K562 (cell line): ENCODE measurements at regions not wholly inside any gene's neighbourhood (a gene's known extent, or its start where the extent isn't known, plus 50 kb on each side); places are given as distances from the start of the nearest gene placed in this dataset.

Experiments used
- ATAC-seq: fragments of 200-7000 bp; cut with Tn5 transposase; 3 replicates; pipeline ENCODE4 v1.9.1; 2020; ENCODE audit warnings: moderate library complexity
- BruUV-seq: library from RNA; stranded (reverse); fragments of 400-500 nt; replicated peaks from 2 replicates; lab custom pipeline; 2021; lab: Mats Ljungman, UMichigan
- CTCF ChIA-PET: fragments of 300-600 bp; formaldehyde crosslinking; extraction: SDS; loops from one replicate; lab custom pipeline; 2021; ENCODE audit warnings: low intra/inter-chr PET ratio; lab: Yijun Ruan, JAX
- POLR2A ChIA-PET: fragments of 300-600, 350-650 bp; sonication (Branson Sonifier 250); formaldehyde crosslinking; extraction: SDS; loops from one replicate; lab custom pipeline; 2021; ENCODE audit warnings: antibody characterized with exemption, inconsistent platforms; lab: Yijun Ruan, JAX
- DNase-seq, 4 experiments: peaks; one replicate each; pipeline versions ENCODE4 v3.0.0 to v3.0.0-alpha.2; 2011 to 2018; ENCODE audit warnings: low spot score in 3 of 4, mixed read lengths in 3 of 4; ENCODE audit errors: extremely low read depth in 1 of 4
- FAIRE-seq: peaks from 2 replicates; lab custom pipeline; 2011; peaks lifted over from hg19 to GRCh38; lab: Jason Lieb, UNC
- H2AFZ ChIP-seq: 2 replicates; pipeline ENCODE4 v1.6.0; 2011; ENCODE audit warnings: low read depth, low read length, control low read depth, inconsistent platforms
- H3K27ac ChIP-seq: fragments of 200-600 bp; 3 replicates; pipeline ENCODE4 v1.8.0; 2011; ENCODE audit warnings: low read depth, mild to moderate bottlenecking, control low read depth, inconsistent platforms, low read length, moderate library complexity, mixed read lengths; ENCODE audit errors: extremely low read depth
- H3K27me3 ChIP-seq, 2 experiments: fragments of 300-600 bp in 1 of 2; 2 replicates in 1 of 2; 3 replicates in 1 of 2; pipeline versions ENCODE4 v1.6.0 to v1.8.0; 2011; ENCODE audit warnings: inconsistent platforms in 2 of 2, low read length in 2 of 2, mild to moderate bottlenecking in 1 of 2, mixed read lengths in 1 of 2, moderate library complexity in 1 of 2; ENCODE audit not compliant: control insufficient read depth in 2 of 2, insufficient read depth in 2 of 2
- H3K36me3 ChIP-seq: fragments of 300-600 bp; 3 replicates; pipeline ENCODE4 v1.8.0; 2011; ENCODE audit warnings: mild to moderate bottlenecking, low read length, inconsistent platforms; ENCODE audit not compliant: control insufficient read depth, insufficient read depth
- H3K4me1 ChIP-seq, 2 experiments: fragments of 200-600 bp in 1 of 2; replicated peaks in 1 of 2; 2 replicates in 1 of 2; 3 replicates in 1 of 2; pipeline versions ENCODE4 v1.5.1 to v1.8.0; 2011; ENCODE audit warnings: inconsistent platforms in 2 of 2, low read length in 2 of 2, mild to moderate bottlenecking in 1 of 2, mixed read lengths in 1 of 2, moderate library complexity in 1 of 2; ENCODE audit not compliant: control insufficient read depth in 2 of 2, insufficient read depth in 2 of 2
- H3K4me2 ChIP-seq: 2 replicates; pipeline ENCODE4 v1.6.1; 2011; ENCODE audit warnings: low read length, control low read depth, inconsistent platforms, mixed read lengths; ENCODE audit not compliant: insufficient read depth
- H3K4me3 ChIP-seq: fragments of 200-600 bp; sonication (generic), shearing (Covaris generic); 2 replicates; pipeline ENCODE4 v1.5.1; 2016; ENCODE audit warnings: control low read depth, inconsistent platforms
- H3K79me2 ChIP-seq: fragments of 200-600 bp; 3 replicates; pipeline ENCODE4 v1.8.0; 2011; ENCODE audit warnings: low read length, inconsistent platforms; ENCODE audit not compliant: control insufficient read depth, insufficient read depth
- H3K9ac ChIP-seq, 2 experiments: 2 replicates each; pipeline versions ENCODE4 v1.6.0 to v1.6.1; 2011; ENCODE audit warnings: low read depth in 2 of 2, low read length in 2 of 2, control low read depth in 1 of 2, inconsistent platforms in 1 of 2, mild to moderate bottlenecking in 1 of 2, mixed read lengths in 1 of 2; ENCODE audit not compliant: insufficient read depth in 1 of 2
- H3K9me1 ChIP-seq: one replicate; pipeline ENCODE4 v1.6.0; 2011; ENCODE audit warnings: inconsistent platforms, mild to moderate bottlenecking, low read length, moderate library complexity; ENCODE audit not compliant: control insufficient read depth, insufficient read depth
- H3K9me3 ChIP-seq: replicated peaks from 2 replicates; pipeline ENCODE4 v1.5.1; 2011; ENCODE audit warnings: low read depth, low read length, inconsistent platforms; ENCODE audit not compliant: control insufficient read depth, insufficient read depth
- H4K20me1 ChIP-seq: replicated peaks from 2 replicates; pipeline ENCODE4 v1.6.1; 2011; ENCODE audit warnings: low read length, inconsistent platforms, mixed read lengths; ENCODE audit not compliant: control insufficient read depth, insufficient read depth
- ETV1 ChIP-seq: fragments of 450-650 bp; conservative IDR thresholded peaks from 2 replicates; pipeline ENCODE4 v1.6.1; 2016; ENCODE audit warnings: missing genetic modification characterization, control low read depth, low read depth, missing compliant biosample characterization
- FOS ChIP-seq: IDR thresholded peaks from 3 replicates; pipeline ENCODE4 v1.6.1; 2011; ENCODE audit not compliant: insufficient read length; ENCODE audit errors: extremely low read depth
- HMBOX1 ChIP-seq: sonication (generic); IDR thresholded peaks from 2 replicates; pipeline ENCODE4 v1.6.1; 2016
- ID3 ChIP-seq, 2 experiments: fragments of 250-450 bp in 1 of 2; fragments of 450-650 bp in 1 of 2; sonication (Bioruptor Pico) in 1 of 2; IDR thresholded peaks; 2 replicates each; pipeline versions ENCODE4 v1.6.1 to v1.8.0; 2016 to 2021; ENCODE audit warnings: mild to moderate bottlenecking in 2 of 2, moderate library complexity in 2 of 2, missing compliant biosample characterization in 1 of 2, missing genetic modification characterization in 1 of 2
- KLF16 ChIP-seq: IDR thresholded peaks from 2 replicates; pipeline ENCODE4 v1.6.1; 2016; ENCODE audit warnings: antibody characterized with exemption
- MAFG ChIP-seq: fragments of 450-650 bp; conservative IDR thresholded peaks from 2 replicates; pipeline ENCODE4 v1.6.1; 2016; ENCODE audit warnings: missing genetic modification characterization, missing compliant biosample characterization
- POLR2B ChIP-seq: fragments of 450-650 bp; IDR thresholded peaks from 2 replicates; pipeline ENCODE4 v1.6.1; 2018; ENCODE audit warnings: low read depth; ENCODE audit not compliant: partially characterized antibody
- SMAD3 ChIP-seq: fragments of 450-650 bp; formaldehyde crosslinking; conservative IDR thresholded peaks from 2 replicates; pipeline ENCODE4 v1.4.0; 2020; ENCODE audit warnings: mild to moderate bottlenecking
- TOE1 ChIP-seq, 2 experiments: fragments of 450-650 bp in 1 of 2; sonication (generic) in 1 of 2; formaldehyde crosslinking in 1 of 2; IDR thresholded peaks; 2 replicates each; pipeline versions ENCODE4 v1.7.1 to v1.8.0; 2016 to 2022; ENCODE audit warnings: borderline replicate concordance in 2 of 2, mild to moderate bottlenecking in 2 of 2, antibody characterized with exemption in 1 of 2, inconsistent platforms in 1 of 2, low read depth in 1 of 2, missing genetic modification reagents in 1 of 2, moderate library complexity in 1 of 2
- ZFP1 ChIP-seq: fragments of 450-650 bp; formaldehyde crosslinking; IDR thresholded peaks from 2 replicates; pipeline ENCODE4 v1.4.0; 2020; ENCODE audit warnings: mild to moderate bottlenecking, mixed read lengths
- ZNF143 ChIP-seq: sonication (generic); formaldehyde crosslinking; IDR thresholded peaks from 2 replicates; pipeline ENCODE4 v1.9.0; 2022; ENCODE audit warnings: mild to moderate bottlenecking, missing genetic modification reagents
- ZNF431 ChIP-seq: sonication (generic); formaldehyde crosslinking; IDR thresholded peaks from 2 replicates; pipeline ENCODE4 v1.8.0; 2022; ENCODE audit warnings: mild to moderate bottlenecking, missing genetic modification reagents
- ZNF695 ChIP-seq: fragments of 450-650 bp; formaldehyde crosslinking; IDR thresholded peaks from 2 replicates; pipeline ENCODE4 v1.4.0; 2020; ENCODE audit warnings: mild to moderate bottlenecking, moderate library complexity
- ZNF77 ChIP-seq: fragments of 250-450 bp; sonication (Bioruptor Pico); IDR thresholded peaks from 2 replicates; pipeline ENCODE4 v1.5.0; 2020
- WGBS: fragments of 100-300 bp; shearing (Covaris generic); methylation state at CpG from one replicate; pipeline ENCODE4 v1.1.6; 2016; ENCODE audit warnings: low coverage, mixed read lengths; ENCODE audit not compliant: insufficient coverage; ENCODE audit errors: missing lambda C conversion rate; 5-methylcytosine and 5-hydroxymethylcytosine counted together
- in situ Hi-C: fragments of 300-500 bp; cut with MboI; formaldehyde crosslinking; loops from 4 replicates; pipeline ENCODE4 v1.15.0; 2018; ENCODE audit warnings: inconsistent platforms, mixed read lengths
- intact Hi-C: fragments of 100-400 bp; cut with micrococcal nuclease; formaldehyde crosslinking; loops from 2 replicates; pipeline ENCODE4 v1.14.2; 2022

GRCh38 chr4:34221986-34222385, 2022.3 kb downstream of the ARAP2 start:
- H3K27me3 ChIP-seq = no peaks in the 10 kb centered on the region
- in situ Hi-C loops = no loop called here
- no peak overlapping the region for H2AFZ ChIP-seq
- no peak for TF ChIP-seq ZNF143
- no peak for TF ChIP-seq HMBOX1
- no peak for TF ChIP-seq SMAD3 (CRISPR knock-in tag)
- TF ChIP-seq, all 486 proteins: peak for 0
- 17% methylated on average over 1 of the region's 1 CpG for WGBS
- BruUV-seq = no TSS peak
- POLR2A ChIA-PET = no interaction called here
- no peaks in the 10 kb centered on the region for H3K9me1 ChIP-seq
- no peaks in the 10 kb centered on the region for H3K79me2 ChIP-seq
- H3K9ac ChIP-seq = no peak overlapping the region
- DNase-seq (no peak), ATAC-seq (no peak), FAIRE-seq (no peak)
- H4K20me1 ChIP-seq = no peaks in the 10 kb centered on the region
- H3K4me1 ChIP-seq = no peaks in the 10 kb centered on the region
- intact Hi-C loops = no loop called here
- no peaks in the 10 kb centered on the region for H3K9me3 ChIP-seq
- H3K4me3 ChIP-seq = no peak overlapping the region
- no peaks in the 10 kb centered on the region for H3K36me3 ChIP-seq
- H3K27ac ChIP-seq = no peak overlapping the region
- CTCF ChIA-PET = no interaction called here
- no peak overlapping the region for H3K4me2 ChIP-seq

- Histone ChIP-seq H3K4me3 (no peak overlapping the region), H3K4me1 (no peaks in the 10 kb centered on the region), H2AFZ (no peak overlapping the region), H3K36me3 (no peaks in the 10 kb centered on the region), H3K9me3 (no peaks in the 10 kb centered on the region), H3K27me3 (no peaks in the 10 kb centered on the region), H3K79me2 (no peaks in the 10 kb centered on the region), H3K9me1 (no peaks in the 10 kb centered on the region), H3K4me2 (no peak overlapping the region), H3K9ac (no peak overlapping the region), H4K20me1 (no peaks in the 10 kb centered on the region), H3K27ac (no peak overlapping the region)
- intact Hi-C loops (no loop called here), in situ Hi-C loops (no loop called here)
- POLR2A ChIA-PET = no interaction called here
- ATAC-seq (no peak), DNase-seq (no peak), FAIRE-seq (no peak)
- 25% methylated on average over 1 of the region's 1 CpG for WGBS
- no TSS peak for BruUV-seq
- CTCF ChIA-PET = no interaction called here
- TF ChIP-seq ZNF77 (CRISPR knock-in tag) (no peak), ZFP1 (CRISPR knock-in tag) (no peak), POLR2B (no peak), FOS (no peak), ZNF431 (CRISPR knock-in tag) (no peak), ZNF695 (CRISPR knock-in tag) (no peak), ETV1 (tag) (no peak), ID3 (CRISPR knock-in tag; IDR thresholded peaks at IDR 0.05) (no peak), ID3 (tag; IDR thresholded peaks at IDR 0.05) (no peak), TOE1 (IDR thresholded peaks at IDR 0.05; ENCODE audit: borderline replicate concordance) (no peak), TOE1 (CRISPR knock-in tag; IDR thresholded peaks at IDR 0.05; ENCODE audit: borderline replicate concordance, low read depth) (no peak), KLF16 (no peak), MAFG (no peak)
These were observed 2008.2 kb downstream of the ARAP2 start for GRCh38 chr4:34236118-34236517.
